HEK293 (cell line): ENCODE measurements at regions not wholly inside any gene's neighbourhood (a gene's known extent, or its start where the extent isn't known, plus 50 kb on each side); places are given as distances from the start of the nearest gene placed in this dataset.

ENCODE experiments used
- CTCF ChIP-seq: fragments of 450-650 bp; formaldehyde crosslinking; IDR thresholded peaks from 2 replicates; pipeline ENCODE4 v1.5.1; 2016; ENCODE audit warnings: missing biosample characterization, missing genetic modification characterization
- GFI1B ChIP-seq: fragments of 450-650 bp; formaldehyde crosslinking; IDR thresholded peaks from 2 replicates; pipeline ENCODE4 v1.5.1; 2016; ENCODE audit warnings: missing biosample characterization, missing genetic modification characterization
- PRDM1 ChIP-seq: fragments of 450-650 bp; formaldehyde crosslinking; IDR thresholded peaks from 2 replicates; pipeline ENCODE4; 2016; ENCODE audit warnings: missing biosample characterization, missing genetic modification characterization
- RBAK ChIP-seq: fragments of 450-650 bp; formaldehyde crosslinking; IDR thresholded peaks from 2 replicates; pipeline ENCODE4 v1.5.1; 2016; ENCODE audit warnings: missing biosample characterization, missing genetic modification characterization
- TCF7L2 ChIP-seq: IDR thresholded peaks from 2 replicates; pipeline ENCODE4 v1.6.1; 2011; ENCODE audit warnings: low read depth, mild to moderate bottlenecking, inconsistent platforms, low read length, moderate library complexity, borderline replicate concordance
- ZNF416 ChIP-seq: fragments of 450-650 bp; formaldehyde crosslinking; IDR thresholded peaks from 2 replicates; pipeline ENCODE4 v1.5.1; 2016; ENCODE audit warnings: missing biosample characterization, missing genetic modification characterization
- ZNF558 ChIP-seq: fragments of 450-650 bp; formaldehyde crosslinking; IDR thresholded peaks from 2 replicates; pipeline ENCODE4 v1.5.1; 2016; ENCODE audit warnings: missing biosample characterization, missing genetic modification characterization
- ZNF561 ChIP-seq: fragments of 450-650 bp; IDR thresholded peaks from 2 replicates; pipeline ENCODE4 v1.5.1; 2018; ENCODE audit warnings: missing biosample characterization, missing genetic modification characterization, borderline replicate concordance
- ZNF670 ChIP-seq: fragments of 450-650 bp; formaldehyde crosslinking; IDR thresholded peaks from 2 replicates; pipeline ENCODE4 v1.5.1; 2016; ENCODE audit warnings: missing biosample characterization, missing genetic modification characterization, low read depth

- no peak for TF ChIP-seq RBAK (tag by site-specific recombination)
- TF ChIP-seq CTCF (tag by site-specific recombination): no peak
- no peak for TF ChIP-seq ZNF558 (tag by site-specific recombination)
- no peak for TF ChIP-seq ZNF670 (tag by site-specific recombination)
- no peak for TF ChIP-seq ZNF416
- TF ChIP-seq GFI1B (tag by site-specific recombination): no peak
- no peak for TF ChIP-seq PRDM1
- no peak for TF ChIP-seq TCF7L2
- TF ChIP-seq ZNF561 (tag by site-specific recombination): no peak
Observed at GRCh38 chr4:45688341-45688740, 435.5 kb downstream of the GABRG1 start.
